HG03175 (cell line): ENCODE measurements at regions not wholly inside any gene's neighbourhood (a gene's known extent, or its start where the extent isn't known, plus 50 kb on each side); places are given as distances from the start of the nearest gene placed in this dataset.
"Not testable (repeated sequence)": the region's sequence is repeated elsewhere in the genome, so short reads cannot be mapped to it uniquely, and the experiment has no call there.

Source experiments
- ATAC-seq: cut with Tn5 transposase; IDR thresholded peaks from one replicate; pipeline ENCODE4 v1.9.1; 2021; ENCODE audit warnings: mild to moderate bottlenecking, moderate library complexity; ENCODE audit not compliant: unreplicated experiment

DNA sequence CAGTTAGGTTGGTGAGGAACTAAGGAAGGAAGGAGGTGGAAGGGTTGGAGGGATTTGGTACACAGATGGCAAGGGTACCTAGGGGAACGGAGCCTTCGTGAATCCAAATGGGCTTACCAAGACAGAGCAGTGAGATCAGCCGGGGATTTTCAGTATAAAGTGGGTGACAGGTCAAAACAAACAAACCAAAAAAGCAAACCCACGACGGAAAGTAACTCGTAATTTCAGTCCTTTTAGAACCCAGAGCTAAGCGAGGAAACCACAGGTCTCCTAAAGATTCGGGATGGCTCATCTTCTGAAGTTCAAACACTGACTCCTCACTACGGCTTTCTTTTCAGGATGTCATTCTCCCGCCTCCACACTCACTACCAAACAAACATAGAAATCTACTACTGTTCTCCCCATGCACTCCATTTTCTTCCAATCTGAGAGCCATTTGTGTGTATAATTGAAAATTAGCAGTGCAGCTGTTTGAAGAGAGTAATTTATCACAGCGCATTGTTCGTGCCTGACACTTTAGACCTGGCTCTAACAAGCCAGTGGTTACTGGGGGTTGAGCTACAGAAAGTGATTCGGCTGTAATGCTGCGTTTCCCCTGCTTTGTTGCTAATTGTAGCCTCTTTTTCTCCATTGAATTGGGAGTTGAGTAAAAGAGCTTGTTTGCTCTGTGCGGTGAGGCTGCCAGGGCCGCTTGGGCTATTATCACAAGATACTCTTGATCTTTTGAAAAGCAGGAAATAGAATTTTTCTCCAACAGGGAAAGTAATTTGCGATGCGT is 64.7 kb upstream of the CCDC39 start:
- no peak for ATAC-seq

- no peak for ATAC-seq
These were observed 68.6 kb upstream of the CCDC39 start for GRCh38 chr3:180747805-180748361.

- ATAC-seq: no peak
These were observed 70.0 kb upstream of the CCDC39 start for GRCh38 chr3:180749322-180749721.

GRCh38 chr3:180749796-180750195 is 70.5 kb upstream of the CCDC39 start:
- no peak for ATAC-seq

DNA sequence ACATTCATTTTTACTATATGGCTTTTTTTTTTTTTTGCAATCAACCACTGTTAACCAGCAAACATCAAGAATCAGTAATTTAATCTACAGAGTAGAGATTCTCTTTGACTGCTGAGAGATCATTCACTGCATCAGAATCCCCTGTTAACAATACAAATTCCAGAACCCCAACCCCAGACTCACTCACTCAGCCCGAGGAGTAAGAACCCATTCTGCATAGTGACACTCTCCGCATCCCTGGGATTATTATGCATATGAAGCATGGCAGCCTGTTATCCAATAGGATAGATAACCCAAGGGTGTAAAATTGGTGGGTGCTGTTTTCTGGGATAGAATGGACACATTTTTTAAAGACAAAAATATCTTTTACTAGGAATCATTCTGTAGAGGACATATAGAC is 76.3 kb upstream of the CCDC39 start:
- ATAC-seq: no peak

GRCh38 chr3:180762866-180763265 is 83.6 kb upstream of the CCDC39 start:
- no peak for ATAC-seq

- no peak for ATAC-seq
These were observed 85.2 kb upstream of the CCDC39 start for GRCh38 chr3:180764481-180764880.

GRCh38 chr3:180770639-180771038 is 91.3 kb upstream of the CCDC39 start:
- no peak for ATAC-seq

- ATAC-seq: no peak
These were observed 97.1 kb upstream of the CCDC39 start for GRCh38 chr3:180776433-180776832.

- no peak for ATAC-seq
These were observed 103.1 kb upstream of the CCDC39 start for GRCh38 chr3:180782195-180782984.

DNA sequence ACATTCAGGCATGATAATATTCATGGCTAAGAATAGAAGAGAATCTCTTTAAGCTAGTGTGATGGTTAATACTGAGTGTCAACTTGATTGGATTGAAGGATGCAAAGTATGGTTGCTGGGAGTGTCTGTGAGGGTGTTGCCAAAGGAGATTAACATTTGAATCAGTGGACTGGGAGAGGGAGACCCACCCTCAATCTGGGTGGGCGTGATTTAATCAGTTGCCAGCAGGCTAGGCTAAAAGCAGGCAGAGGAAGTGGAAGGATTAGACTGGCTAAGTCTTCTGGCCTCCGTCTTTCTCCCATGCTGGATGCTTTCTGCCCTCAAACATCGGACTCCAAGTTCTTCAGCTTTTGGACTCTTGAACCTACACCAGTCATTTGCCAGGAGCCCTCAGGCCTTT is 106.9 kb upstream of the CCDC39 start:
- not testable (repeated sequence) for ATAC-seq

- no peak for ATAC-seq
These were observed 110.5 kb upstream of the CCDC39 start for GRCh38 chr3:180789774-180790173.

DNA sequence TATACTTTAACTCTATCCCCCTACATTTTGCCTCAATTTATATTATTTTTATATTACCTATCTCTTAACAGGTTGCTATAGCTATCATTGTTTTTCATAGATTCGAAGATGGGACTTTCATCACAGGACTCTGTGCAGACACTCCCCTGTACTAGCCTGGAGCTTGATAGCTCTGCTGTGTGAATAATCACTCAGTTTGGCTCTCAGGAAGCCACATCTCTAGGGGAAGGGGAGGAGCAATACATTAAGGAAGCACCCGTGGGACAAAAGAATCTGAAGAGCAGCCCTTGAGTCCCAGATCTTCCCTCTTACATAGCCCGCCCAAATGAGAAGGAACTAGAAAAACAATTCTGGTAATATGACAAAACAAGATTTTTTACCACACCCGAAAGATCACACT is 114.3 kb upstream of the FXR1 start:
- ATAC-seq: no peak

DNA sequence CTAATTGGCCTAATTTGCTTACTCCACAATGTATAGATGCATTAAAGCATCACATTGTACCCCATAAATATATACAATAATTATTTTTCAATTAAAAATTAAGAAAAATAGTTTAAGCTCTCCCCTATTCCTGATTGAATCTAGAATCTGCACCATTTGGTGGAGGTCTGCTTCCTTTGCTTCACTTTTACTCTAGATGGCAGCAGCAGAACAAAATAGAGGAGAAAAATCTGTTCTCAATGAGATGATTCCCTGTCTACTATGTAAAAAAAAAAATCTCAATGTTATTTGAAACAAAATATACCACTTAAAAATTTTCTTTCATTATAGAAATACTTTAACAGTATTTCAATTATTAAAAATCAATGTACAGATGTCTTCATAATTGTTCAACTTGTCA is 109.6 kb upstream of the FXR1 start:
- no peak for ATAC-seq

DNA sequence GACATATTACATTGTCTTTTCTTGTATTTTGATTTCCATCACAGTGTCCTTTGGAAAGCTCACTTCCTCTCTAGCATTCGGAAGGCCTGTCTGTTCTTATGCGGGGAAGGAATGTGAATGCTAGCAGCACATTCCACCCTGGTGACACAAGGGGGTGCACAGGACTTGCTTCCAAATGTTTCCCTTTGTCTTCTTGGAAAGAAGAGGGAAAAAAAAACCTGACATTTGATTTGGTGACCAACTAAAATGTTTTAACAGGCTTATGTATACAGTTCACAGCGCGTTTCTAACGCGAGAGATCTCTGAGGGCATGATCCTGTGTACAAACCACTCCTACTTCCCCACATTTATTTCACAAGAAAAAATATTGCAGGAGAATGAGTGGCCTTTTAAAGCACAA is 107.6 kb upstream of the FXR1 start:
- ATAC-seq: no peak

- ATAC-seq: no peak
These were observed 103.5 kb upstream of the FXR1 start for GRCh38 chr3:180808823-180809575.

DNA sequence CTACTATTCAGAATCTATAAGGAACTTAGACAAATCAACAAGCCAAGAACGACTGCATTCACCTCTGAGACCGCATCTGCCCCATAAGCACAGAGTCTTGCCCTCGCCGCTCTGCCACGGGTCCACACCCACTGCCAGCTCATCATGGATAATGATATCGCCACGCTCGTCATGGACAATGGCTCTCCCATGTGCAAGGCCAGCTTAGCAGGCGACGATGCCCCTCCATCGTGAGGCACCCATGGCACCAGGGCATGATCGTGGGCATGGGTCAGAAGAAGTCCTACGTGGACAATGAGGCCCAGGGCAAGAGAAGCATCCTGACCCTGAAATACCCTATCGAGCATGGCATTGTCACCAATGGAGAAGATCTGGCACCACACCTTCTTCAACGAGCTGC is 92.1 kb upstream of the FXR1 start:
- no peak for ATAC-seq

DNA sequence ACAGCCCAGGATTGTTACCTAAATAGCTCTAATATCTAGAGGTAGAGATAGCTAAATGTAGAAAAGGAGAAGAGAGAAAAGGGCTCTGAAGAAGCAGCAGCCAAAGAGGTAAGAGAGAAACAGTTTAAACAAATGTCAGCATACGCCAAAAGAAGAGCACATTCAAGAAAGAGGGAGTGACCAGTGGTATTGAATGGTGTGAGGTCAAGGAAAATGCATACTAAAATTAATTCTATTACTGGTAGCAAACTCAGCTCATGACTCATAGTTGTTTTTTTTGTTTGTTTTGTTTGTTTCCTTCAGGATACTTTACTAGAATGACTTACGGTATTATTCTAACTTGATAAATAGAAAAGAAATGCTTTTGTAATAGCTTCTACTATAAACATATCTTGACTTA is 86.5 kb upstream of the FXR1 start:
- no peak for ATAC-seq

DNA sequence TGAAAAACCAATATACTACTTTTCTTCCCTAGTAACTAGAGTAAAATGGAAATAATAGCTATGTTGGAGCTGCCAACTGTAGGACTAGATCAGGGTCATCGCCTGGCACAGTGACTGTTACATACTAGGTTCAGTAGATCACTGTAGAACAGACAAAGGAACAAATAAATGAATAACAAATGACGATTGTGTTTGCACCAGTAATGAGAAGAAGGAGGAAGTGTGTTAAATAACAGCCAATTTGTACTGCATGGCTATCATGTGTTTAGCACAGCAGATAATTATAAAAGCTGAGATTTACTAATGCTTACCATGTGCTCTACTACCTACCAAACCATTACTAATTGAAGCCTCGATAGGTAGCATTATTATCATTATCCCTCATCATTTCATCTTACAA is 85.3 kb upstream of the FXR1 start:
- no peak for ATAC-seq

- ATAC-seq: no peak
These were observed 84.3 kb upstream of the FXR1 start for GRCh38 chr3:180828001-180828720.
